ENCODE measurements at regions not wholly inside any gene's neighbourhood (a gene's known extent, or its start where the extent isn't known, plus 50 kb on each side); places are given as distances from the start of the nearest gene placed in this dataset.
"Not testable (repeated sequence)": the region's sequence is repeated elsewhere in the genome, so short reads cannot be mapped to it uniquely, and the experiment has no call there.

- Histone ChIP-seq H3K36me3 (ENCODE audit: control insufficient read depth, insufficient read depth, low read length) (no peaks in the 10 kb centered on the region), H3K27me3 (ENCODE audit: control insufficient read depth, insufficient read depth, low read length) (no peaks in the 10 kb centered on the region), H3K4me3 (ENCODE audit: low read depth, low read length) (no peak overlapping the region)
- DNase-seq (ENCODE audit: low read depth) (no peak), FAIRE-seq (no peak)
- TF ChIP-seq, protein P1, sequence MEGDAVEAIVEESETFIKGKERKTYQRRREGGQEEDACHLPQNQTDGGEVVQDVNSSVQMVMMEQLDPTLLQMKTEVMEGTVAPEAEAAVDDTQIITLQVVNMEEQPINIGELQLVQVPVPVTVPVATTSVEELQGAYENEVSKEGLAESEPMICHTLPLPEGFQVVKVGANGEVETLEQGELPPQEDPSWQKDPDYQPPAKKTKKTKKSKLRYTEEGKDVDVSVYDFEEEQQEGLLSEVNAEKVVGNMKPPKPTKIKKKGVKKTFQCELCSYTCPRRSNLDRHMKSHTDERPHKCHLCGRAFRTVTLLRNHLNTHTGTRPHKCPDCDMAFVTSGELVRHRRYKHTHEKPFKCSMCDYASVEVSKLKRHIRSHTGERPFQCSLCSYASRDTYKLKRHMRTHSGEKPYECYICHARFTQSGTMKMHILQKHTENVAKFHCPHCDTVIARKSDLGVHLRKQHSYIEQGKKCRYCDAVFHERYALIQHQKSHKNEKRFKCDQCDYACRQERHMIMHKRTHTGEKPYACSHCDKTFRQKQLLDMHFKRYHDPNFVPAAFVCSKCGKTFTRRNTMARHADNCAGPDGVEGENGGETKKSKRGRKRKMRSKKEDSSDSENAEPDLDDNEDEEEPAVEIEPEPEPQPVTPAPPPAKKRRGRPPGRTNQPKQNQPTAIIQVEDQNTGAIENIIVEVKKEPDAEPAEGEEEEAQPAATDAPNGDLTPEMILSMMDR (IDR thresholded peaks at IDR 0.05; ENCODE audit: insufficient read depth, low read length, severe bottlenecking) = no peak
These were observed 72.3 kb upstream of the MEF2A start for GRCh38 chr15:99493461-99493860.

GRCh38 chr15:99494536-99495233 is 71.1 kb upstream of the MEF2A start:
- not testable (repeated sequence) for FAIRE-seq; H3K36me3 ChIP-seq (ENCODE audit: control insufficient read depth, insufficient read depth, low read length); H3K27me3 ChIP-seq (ENCODE audit: control insufficient read depth, insufficient read depth, low read length); H3K4me3 ChIP-seq (ENCODE audit: low read depth, low read length); DNase-seq (ENCODE audit: low read depth)

DNA sequence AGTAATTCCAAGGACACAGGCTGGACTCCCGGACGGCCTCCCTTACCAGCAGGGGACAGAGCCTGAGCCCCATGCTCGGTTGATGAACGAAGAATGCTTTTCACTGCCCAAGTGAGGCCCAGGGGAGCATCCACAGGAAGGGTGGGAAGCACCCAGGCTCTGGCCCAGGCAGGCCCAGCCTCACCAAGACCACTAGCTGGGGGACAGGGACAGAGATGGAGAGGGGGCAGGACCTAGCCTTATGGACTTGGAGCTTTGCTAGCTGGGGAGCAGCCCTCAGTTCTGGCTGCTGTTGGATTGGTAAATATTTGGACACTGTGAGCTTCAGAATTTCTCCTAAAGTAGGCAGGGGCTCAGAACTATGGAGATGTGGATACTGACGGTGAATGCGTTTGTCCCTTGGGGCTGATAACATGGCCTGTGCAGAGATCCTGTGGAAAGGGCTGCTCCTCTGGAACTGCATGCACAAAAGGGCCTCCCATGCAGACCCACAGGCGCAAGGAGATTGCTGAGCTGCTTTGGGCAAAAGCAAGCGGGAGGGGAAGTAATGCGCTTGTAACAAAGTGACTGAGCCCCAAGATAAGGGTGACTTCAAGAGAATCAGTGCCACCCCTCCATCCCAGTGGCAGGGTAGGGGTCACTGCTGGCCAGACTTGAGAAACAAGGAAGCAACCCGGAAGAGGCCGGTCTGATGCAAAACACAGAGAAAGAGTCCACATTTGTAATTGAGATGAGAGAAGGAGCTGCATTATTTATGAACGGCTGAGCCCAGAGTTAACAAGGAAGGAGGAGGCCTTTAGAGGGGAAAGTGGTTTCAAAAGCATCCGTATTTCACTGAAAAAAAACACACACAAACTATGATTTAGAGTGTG is 70.1 kb upstream of the MEF2A start:
- Histone ChIP-seq H3K36me3 (ENCODE audit: control insufficient read depth, insufficient read depth, low read length) (no peaks in the 10 kb centered on the region), H3K27me3 (ENCODE audit: control insufficient read depth, insufficient read depth, low read length) (no peaks in the 10 kb centered on the region), H3K4me3 (ENCODE audit: low read depth, low read length) (no peak overlapping the region)
- TF ChIP-seq, protein P1 (IDR thresholded peaks at IDR 0.05; ENCODE audit: insufficient read depth, low read length, severe bottlenecking) = no peak
- FAIRE-seq = no peak
- DNase-seq (ENCODE audit: low read depth) = no peak

DNA sequence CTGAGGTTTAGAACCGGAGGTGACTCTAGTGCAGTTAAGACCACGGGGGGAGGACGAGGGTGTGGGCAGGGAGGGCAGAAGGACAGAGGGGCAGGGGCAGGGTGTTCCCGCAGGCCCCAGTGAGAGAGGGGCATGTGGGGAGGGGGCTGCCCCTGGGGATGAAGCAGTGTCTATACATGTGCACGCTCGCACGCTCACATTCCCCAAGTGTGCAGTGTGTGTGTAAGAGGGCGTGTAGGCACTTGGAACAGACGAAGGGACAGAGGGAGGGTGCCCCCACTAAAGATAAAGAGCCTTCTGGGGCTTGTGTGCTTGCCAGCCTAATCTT is 69.5 kb upstream of the MEF2A start:
- DNase-seq (ENCODE audit: low read depth) (no peak), FAIRE-seq (no peak)
- Histone ChIP-seq H3K27me3 (ENCODE audit: control insufficient read depth, insufficient read depth, low read length) (no peaks in the 10 kb centered on the region), H3K36me3 (ENCODE audit: control insufficient read depth, insufficient read depth, low read length) (no peaks in the 10 kb centered on the region), H3K4me3 (ENCODE audit: low read depth, low read length) (no peak overlapping the region)
- TF ChIP-seq, protein P1 (IDR thresholded peaks at IDR 0.05; ENCODE audit: insufficient read depth, low read length, severe bottlenecking) = no peak

DNA sequence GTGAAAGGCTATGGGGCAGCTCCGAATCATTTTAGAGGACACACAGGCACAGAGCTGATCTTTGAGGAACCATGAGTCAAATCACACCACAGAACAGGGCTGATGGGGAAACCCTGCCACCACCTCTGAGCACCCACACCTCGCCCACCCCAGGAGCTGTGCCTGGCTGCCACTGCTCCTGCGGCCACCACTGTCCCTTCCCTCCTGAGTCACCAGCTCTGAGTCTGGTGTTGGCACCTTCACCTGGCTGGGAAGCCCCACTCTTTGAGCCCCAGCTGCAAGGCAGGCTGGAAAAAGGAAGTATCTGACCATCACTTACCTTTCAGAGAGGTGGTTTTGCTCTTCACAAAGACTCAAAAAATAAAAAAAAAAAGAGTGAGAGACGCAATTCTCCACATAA is 63.6 kb upstream of the MEF2A start:
- Histone ChIP-seq H3K4me3 (ENCODE audit: low read depth, low read length) (no peak overlapping the region), H3K27me3 (ENCODE audit: control insufficient read depth, insufficient read depth, low read length) (no peaks in the 10 kb centered on the region), H3K36me3 (ENCODE audit: control insufficient read depth, insufficient read depth, low read length) (no peaks in the 10 kb centered on the region)
- TF ChIP-seq, protein P1 (IDR thresholded peaks at IDR 0.05; ENCODE audit: insufficient read depth, low read length, severe bottlenecking) = no peak
- DNase-seq (ENCODE audit: low read depth) (no peak), FAIRE-seq (no peak)

- DNase-seq (ENCODE audit: low read depth) (no peak), FAIRE-seq (no peak)
- H3K36me3 ChIP-seq (ENCODE audit: control insufficient read depth, insufficient read depth, low read length) = no peaks in the 10 kb centered on the region
- no peak overlapping the region for H3K4me3 ChIP-seq (ENCODE audit: low read depth, low read length)
- TF ChIP-seq, protein P1 (IDR thresholded peaks at IDR 0.05; ENCODE audit: insufficient read depth, low read length, severe bottlenecking) = no peak
- no peaks in the 10 kb centered on the region for H3K27me3 ChIP-seq (ENCODE audit: control insufficient read depth, insufficient read depth, low read length)
These were observed 63.1 kb upstream of the MEF2A start for GRCh38 chr15:99502661-99503060.

Data from bronchial epithelial cell (primary cell).